ENCODE measurements at regions not wholly inside any gene's neighbourhood (a gene's known extent, or its start where the extent isn't known, plus 50 kb on each side); places are given as distances from the start of the nearest gene placed in this dataset.
"Not testable (repeated sequence)": the region's sequence is repeated elsewhere in the genome, so short reads cannot be mapped to it uniquely, and the experiment has no call there.

DNA sequence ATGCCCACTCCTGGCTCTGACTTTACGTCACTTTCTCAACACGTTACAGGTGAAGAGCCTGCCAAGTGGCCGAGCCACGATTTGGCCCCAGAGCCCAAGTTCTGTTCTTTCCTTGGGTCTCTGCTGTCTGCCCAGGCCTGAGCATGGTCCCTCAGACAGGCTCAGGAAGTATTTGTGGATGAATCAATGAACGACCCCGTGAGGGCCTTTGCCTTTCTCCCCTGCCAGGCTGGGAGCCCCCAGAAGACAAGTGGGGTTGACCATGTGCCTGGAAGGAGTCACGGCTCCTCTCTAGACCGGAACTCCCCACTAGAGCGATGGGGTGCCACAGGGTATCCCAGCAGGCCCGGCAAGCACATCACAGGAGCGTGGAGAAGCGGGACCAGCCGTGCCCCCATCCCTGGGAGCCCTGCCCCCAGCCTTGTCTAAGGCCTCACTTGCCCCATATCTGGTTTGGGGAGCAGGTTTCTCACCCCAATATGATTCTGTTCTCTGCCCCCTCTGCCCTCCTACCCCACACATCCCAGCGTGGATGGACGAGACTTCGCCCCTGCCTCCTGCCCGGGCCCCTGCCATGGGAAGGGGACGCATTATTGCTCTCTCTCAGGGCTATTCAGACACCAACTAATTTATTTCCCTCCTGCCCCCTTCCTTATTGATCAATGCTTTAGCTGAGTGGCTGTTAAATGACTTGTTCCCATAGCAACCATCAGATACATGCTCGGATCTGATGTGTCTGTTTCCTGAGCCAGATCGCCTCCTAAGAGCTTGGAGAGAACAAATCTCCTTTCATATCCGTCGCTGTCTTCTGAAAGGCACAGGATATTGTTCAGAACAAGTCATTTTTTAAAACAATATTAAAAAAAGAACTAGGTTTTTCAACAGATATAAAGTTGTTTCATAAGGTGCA lies 69.0 kb downstream of the DIO3 start:
- TF ChIP-seq, protein P1, sequence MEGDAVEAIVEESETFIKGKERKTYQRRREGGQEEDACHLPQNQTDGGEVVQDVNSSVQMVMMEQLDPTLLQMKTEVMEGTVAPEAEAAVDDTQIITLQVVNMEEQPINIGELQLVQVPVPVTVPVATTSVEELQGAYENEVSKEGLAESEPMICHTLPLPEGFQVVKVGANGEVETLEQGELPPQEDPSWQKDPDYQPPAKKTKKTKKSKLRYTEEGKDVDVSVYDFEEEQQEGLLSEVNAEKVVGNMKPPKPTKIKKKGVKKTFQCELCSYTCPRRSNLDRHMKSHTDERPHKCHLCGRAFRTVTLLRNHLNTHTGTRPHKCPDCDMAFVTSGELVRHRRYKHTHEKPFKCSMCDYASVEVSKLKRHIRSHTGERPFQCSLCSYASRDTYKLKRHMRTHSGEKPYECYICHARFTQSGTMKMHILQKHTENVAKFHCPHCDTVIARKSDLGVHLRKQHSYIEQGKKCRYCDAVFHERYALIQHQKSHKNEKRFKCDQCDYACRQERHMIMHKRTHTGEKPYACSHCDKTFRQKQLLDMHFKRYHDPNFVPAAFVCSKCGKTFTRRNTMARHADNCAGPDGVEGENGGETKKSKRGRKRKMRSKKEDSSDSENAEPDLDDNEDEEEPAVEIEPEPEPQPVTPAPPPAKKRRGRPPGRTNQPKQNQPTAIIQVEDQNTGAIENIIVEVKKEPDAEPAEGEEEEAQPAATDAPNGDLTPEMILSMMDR (IDR thresholded peaks at IDR 0.05; ENCODE audit: extremely low read depth, missing control alignments): no peak
- DNase-seq (ENCODE audit: low spot score): no peak

DNA sequence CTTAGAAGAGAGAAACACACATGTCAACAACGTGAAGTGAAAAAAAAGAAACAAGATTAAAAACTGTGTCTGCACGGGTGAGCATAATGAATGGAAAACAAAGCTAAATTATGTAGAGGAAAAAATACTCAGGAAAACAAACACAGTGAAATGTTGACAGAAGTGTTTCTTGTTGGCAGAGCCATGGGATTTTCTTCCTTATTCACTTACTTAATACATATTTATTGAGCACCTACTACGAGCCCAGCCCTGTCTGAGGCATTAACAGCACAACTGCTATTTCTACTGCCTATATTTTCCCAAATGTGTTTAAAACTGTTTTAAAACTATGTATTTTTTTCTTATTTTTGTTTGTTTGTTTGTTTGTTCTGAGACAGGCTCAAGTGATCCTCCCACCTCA lies 69.9 kb downstream of the DIO3 start:
- TF ChIP-seq, protein P1 (IDR thresholded peaks at IDR 0.05; ENCODE audit: extremely low read depth, missing control alignments): no peak
- DNase-seq (ENCODE audit: low spot score): no peak

DNA sequence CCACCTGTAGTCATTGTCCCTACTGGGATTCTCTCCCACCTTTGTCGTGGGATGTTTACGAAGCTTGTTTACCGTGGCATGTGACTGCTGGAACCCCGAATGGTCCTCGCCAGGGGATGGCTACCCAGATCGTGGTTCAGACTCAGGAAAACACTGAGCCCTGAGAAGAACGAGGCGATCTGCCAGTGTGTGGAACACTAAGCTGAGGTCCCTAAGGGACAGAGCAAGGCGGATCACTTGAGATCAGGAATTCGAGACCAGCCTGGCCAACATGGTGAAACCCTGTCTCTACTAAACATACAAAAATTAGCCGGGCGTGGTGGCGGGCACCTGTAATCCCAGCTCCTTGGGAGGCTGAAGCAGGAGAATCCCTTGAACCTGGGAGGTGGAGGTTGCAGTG lies 70.7 kb downstream of the DIO3 start:
- DNase-seq (ENCODE audit: low spot score): not testable (repeated sequence)

DNA sequence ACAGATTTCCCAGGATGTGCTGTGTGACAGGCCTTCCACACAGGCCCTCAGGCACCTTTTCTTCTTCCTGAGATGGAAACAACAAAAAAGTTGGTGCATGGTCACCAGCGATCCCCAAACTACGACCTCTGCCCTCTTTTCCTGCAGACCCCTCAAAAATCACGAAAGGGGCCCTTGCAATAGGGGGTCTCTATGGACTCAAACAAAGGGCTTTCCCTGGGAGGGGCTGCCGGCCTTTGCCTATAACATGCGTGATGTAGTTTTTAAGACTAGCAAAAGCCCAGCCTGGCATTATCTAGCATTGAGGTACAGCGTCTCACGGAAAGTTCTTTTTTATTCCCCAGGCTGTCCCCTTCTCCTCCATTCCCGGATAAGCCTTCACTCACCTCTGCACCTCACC lies 71.2 kb downstream of the DIO3 start:
- TF ChIP-seq, protein P1 (IDR thresholded peaks at IDR 0.05; ENCODE audit: extremely low read depth, missing control alignments): no peak
- no peak for DNase-seq (ENCODE audit: low spot score)

DNA sequence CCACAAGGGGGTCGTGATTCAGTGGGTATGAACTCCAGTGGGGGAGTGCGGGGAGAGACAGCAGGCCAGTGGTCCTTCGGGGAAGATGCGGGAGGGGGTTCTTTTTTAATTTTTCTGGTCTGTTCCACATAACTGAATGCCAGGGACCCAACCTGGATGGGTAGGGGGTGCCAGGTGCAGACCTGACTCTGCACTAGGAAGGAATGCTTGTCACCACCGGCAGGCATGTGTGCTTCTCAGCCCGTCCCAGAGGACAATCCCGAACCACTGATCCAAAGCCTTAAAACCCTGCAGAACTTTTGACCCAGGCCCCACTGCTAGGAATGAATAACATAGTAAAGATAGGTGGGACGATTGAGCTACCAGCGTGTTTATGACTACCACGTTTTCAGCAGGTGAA lies 72.0 kb downstream of the DIO3 start:
- no peak for DNase-seq (ENCODE audit: low spot score)
- TF ChIP-seq, protein P1 (IDR thresholded peaks at IDR 0.05; ENCODE audit: extremely low read depth, missing control alignments): no peak

DNA sequence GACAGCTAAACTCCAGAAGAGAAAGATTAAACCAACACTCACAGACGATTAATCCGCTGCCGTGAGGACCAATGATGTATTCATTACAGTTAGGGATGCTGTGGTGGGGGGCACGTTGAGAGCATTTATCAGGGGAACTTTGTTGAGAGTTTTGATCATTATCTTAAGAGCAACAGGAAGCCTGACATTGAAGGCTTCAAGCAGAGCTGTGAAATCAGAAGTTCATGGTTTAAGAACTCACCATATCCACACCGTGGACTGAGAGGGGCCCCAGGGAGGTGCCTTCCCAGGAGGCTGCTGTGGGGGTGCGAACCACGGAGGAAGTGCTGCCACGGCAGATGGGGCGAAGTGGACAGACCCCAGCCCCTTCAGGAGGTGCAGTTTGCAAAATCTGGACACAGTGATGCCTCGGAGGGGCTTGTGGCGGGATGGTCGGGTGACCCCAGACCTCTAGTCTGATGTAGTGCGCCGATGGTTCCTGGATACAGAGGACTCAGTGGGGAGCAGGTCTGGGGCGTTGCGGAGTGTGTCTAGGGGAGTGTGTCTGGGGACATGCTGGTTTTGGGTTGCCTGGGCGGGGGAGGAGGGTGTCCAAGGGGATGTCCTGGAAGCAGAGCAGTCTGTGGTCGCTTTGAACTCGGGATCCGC lies 73.0 kb downstream of the DIO3 start:
- TF ChIP-seq, protein P1 (IDR thresholded peaks at IDR 0.05; ENCODE audit: extremely low read depth, missing control alignments): no peak
- no peak for DNase-seq (ENCODE audit: low spot score)

DNA sequence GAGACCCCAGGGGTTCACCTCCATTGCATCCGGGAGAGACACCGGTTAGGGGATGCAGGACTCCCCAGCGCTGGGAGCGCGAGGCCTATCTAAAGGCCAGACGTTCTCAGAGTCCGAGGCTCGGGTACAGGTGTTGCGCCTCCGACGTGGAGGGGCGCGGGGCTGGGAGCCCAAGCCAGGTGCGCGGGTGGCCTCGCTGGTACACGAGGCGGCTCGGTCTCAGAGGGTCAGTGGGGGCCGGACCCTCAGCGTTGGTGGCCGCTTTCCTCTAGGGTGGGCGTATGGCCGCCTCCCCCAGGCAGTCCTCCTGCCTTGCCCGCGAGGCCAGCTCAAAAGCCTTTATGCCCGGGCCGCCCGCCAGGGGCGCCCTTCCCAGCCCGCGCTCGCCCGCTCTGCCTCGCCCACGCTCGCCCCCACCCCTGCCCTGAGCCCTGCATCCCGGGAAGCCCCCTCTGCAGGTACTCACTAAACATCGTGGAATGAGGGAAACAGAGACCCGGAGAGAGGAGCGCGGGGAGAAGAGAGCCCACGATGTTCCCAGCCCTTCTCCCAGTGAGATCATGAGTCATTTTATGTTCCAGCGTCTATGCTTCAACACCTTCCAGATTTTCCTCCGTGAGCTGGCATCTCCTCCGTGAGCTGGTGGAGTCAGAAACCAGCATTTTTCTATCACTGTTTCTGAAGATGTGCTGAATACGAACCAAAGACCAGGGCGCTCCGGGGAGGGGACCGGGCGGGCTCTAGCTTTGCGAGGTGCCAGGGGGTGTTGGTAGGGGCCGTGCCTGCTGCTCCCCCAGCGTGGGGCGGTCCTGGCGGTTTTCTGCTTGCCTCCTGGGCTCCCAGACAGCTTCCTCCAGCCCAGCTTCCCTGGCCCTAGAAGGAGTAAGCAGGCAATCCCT lies 73.8 kb downstream of the DIO3 start:
- no peak for DNase-seq (ENCODE audit: low spot score)
- TF ChIP-seq, protein P1 (IDR thresholded peaks at IDR 0.05; ENCODE audit: extremely low read depth, missing control alignments): no peak
